ENCODE measurements at regions not wholly inside any gene's neighbourhood (a gene's known extent, or its start where the extent isn't known, plus 50 kb on each side); places are given as distances from the start of the nearest gene placed in this dataset.

DNA sequence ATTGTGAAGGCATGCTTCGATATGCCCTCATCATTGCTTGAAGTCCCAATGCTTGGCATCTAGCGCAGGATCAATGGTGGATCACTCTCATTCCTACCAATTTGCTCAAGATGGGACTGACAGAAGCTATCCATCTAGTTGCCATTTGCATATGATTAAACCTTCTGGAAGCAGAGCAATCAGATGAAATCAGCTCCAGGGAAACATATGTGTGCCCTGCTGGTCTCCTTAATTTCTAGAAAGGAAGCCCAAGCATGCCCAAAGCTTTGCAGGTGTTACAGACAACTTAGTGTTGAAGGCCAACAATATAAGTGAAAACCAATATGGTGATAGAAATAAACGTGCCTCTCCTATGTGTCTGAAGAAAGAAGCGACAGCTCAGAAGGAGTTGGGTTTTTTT, 350.0 kb upstream of the ERCC4 start:
- WGBS (ENCODE audit: insufficient coverage): 81% methylated on average over 4 of the region's 4 CpGs
- peaks cover 0 to 5% (median 2%) of the 10 kb centered on the region in 7 donors for H3K9me3 Mint-ChIP-seq
- no peak for DNase-seq
- no peak overlapping the region for H3K27ac Mint-ChIP-seq
- Histone ChIP-seq H3K27me3 (ENCODE audit: control insufficient read depth in 2 of 2, insufficient read depth in 2 of 2, low read length in 2 of 2) (no peaks in the 10 kb centered on the region), H3K4me3 (replicated peaks in 1 of 3; ENCODE audit: low read depth in 2 of 3, low read length in 3 of 3) (no peak overlapping the region), H2AFZ (ENCODE audit: insufficient read depth, low read depth, low read length, poor library complexity, severe bottlenecking) (no peak overlapping the region), H3K4me2 (replicated peaks; ENCODE audit: extremely low read depth, low read length, poor library complexity, severe bottlenecking) (no peak overlapping the region), H3K79me2 (ENCODE audit: insufficient read depth, low read length) (no peaks in the 10 kb centered on the region), H3K9ac (ENCODE audit: insufficient read depth, low read length, poor library complexity, severe bottlenecking) (no peak overlapping the region), H3K36me3 (replicated peaks in 1 of 2; ENCODE audit: control insufficient read depth in 1 of 2, insufficient read depth in 2 of 2, low read length in 2 of 2) (no peaks in the 10 kb centered on the region), H3K4me1 (ENCODE audit: control insufficient read depth in 1 of 2, insufficient read depth in 2 of 2, low read length in 2 of 2) (no peaks in the 10 kb centered on the region), H3K9me3 (replicated peaks in 1 of 2; ENCODE audit: control insufficient read depth in 1 of 2, insufficient read depth in 1 of 2, low read length in 2 of 2) (no peaks in the 10 kb centered on the region), H4K20me1 (ENCODE audit: insufficient read depth, low read length) (no peaks in the 10 kb centered on the region), H3K27ac (ENCODE audit: low read depth in 1 of 2, low read length in 2 of 2) (no peak overlapping the region)
- intact Hi-C loops (cut with micrococcal nuclease): no loop called here
- H3K4me3 Mint-ChIP-seq: no peak overlapping the region
- no peak for TF ChIP-seq CTCF (IDR thresholded peaks at IDR 0.05)
- no peaks in the 10 kb centered on the region for H3K36me3 Mint-ChIP-seq
- H3K4me1 Mint-ChIP-seq: no peaks in the 10 kb centered on the region
- peaks cover 0 to 4% (median 0%) of the 10 kb centered on the region in 3 donors for H3K27me3 Mint-ChIP-seq (ENCODE audit: low read depth in 3 of 3)

DNA sequence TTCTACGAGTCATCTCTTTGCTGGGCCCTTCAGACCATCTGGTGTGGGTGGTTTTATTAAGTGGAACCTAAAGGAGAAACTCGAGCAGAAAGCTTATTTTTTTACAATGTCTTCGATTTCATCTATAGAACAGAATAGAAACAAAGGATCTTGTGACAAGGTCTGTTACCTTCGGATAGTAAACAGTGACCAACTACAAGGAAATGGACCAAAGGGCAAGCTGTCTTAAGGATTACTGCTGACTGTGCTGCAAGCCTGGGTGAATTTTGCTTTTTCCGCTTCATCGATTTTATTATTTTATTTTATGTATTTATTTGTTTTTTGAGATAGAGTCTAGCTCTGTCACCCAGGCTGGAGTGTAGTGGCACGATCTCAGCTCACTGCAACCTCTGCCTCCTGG, 348.9 kb upstream of the ERCC4 start:
- Histone ChIP-seq H3K9me3 (replicated peaks in 1 of 2; ENCODE audit: control insufficient read depth in 1 of 2, insufficient read depth in 1 of 2, low read length in 2 of 2) (peaks cover 0 to 2% of the 10 kb centered on the region in 2 donors), H3K4me1 (ENCODE audit: control insufficient read depth in 1 of 2, insufficient read depth in 2 of 2, low read length in 2 of 2) (no peaks in the 10 kb centered on the region), H3K79me2 (ENCODE audit: insufficient read depth, low read length) (no peaks in the 10 kb centered on the region), H3K4me3 (replicated peaks in 1 of 3; ENCODE audit: low read depth in 2 of 3, low read length in 3 of 3) (no peak overlapping the region), H3K27ac (ENCODE audit: low read depth in 1 of 2, low read length in 2 of 2) (no peak overlapping the region), H3K36me3 (replicated peaks in 1 of 2; ENCODE audit: control insufficient read depth in 1 of 2, insufficient read depth in 2 of 2, low read length in 2 of 2) (no peaks in the 10 kb centered on the region), H2AFZ (ENCODE audit: insufficient read depth, low read depth, low read length, poor library complexity, severe bottlenecking) (no peak overlapping the region), H3K9ac (ENCODE audit: insufficient read depth, low read length, poor library complexity, severe bottlenecking) (no peak overlapping the region), H3K4me2 (replicated peaks; ENCODE audit: extremely low read depth, low read length, poor library complexity, severe bottlenecking) (no peak overlapping the region), H4K20me1 (ENCODE audit: insufficient read depth, low read length) (no peaks in the 10 kb centered on the region), H3K27me3 (ENCODE audit: control insufficient read depth in 2 of 2, insufficient read depth in 2 of 2, low read length in 2 of 2) (no peaks in the 10 kb centered on the region)
- no peak for TF ChIP-seq CTCF (IDR thresholded peaks at IDR 0.05)
- H3K36me3 Mint-ChIP-seq: no peaks in the 10 kb centered on the region
- WGBS (ENCODE audit: insufficient coverage): 100% methylated on average over 4 of the region's 7 CpGs
- no peak overlapping the region for H3K27ac Mint-ChIP-seq
- intact Hi-C loops (cut with micrococcal nuclease): no loop called here
- DNase-seq: no peak
- H3K4me3 Mint-ChIP-seq: no peak overlapping the region
- H3K4me1 Mint-ChIP-seq: no peaks in the 10 kb centered on the region
- peaks cover 0 to 4% (median 0%) of the 10 kb centered on the region in 3 donors for H3K27me3 Mint-ChIP-seq (ENCODE audit: low read depth in 3 of 3)
- peaks cover 0 to 3% (median 2%) of the 10 kb centered on the region in 7 donors for H3K9me3 Mint-ChIP-seq

All from CD14-positive monocyte (primary cell).